ENCODE measurements at regions not wholly inside any gene's neighbourhood (a gene's known extent, or its start where the extent isn't known, plus 50 kb on each side); places are given as distances from the start of the nearest gene placed in this dataset.

- TF ChIP-seq, protein P1, sequence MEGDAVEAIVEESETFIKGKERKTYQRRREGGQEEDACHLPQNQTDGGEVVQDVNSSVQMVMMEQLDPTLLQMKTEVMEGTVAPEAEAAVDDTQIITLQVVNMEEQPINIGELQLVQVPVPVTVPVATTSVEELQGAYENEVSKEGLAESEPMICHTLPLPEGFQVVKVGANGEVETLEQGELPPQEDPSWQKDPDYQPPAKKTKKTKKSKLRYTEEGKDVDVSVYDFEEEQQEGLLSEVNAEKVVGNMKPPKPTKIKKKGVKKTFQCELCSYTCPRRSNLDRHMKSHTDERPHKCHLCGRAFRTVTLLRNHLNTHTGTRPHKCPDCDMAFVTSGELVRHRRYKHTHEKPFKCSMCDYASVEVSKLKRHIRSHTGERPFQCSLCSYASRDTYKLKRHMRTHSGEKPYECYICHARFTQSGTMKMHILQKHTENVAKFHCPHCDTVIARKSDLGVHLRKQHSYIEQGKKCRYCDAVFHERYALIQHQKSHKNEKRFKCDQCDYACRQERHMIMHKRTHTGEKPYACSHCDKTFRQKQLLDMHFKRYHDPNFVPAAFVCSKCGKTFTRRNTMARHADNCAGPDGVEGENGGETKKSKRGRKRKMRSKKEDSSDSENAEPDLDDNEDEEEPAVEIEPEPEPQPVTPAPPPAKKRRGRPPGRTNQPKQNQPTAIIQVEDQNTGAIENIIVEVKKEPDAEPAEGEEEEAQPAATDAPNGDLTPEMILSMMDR (IDR thresholded peaks at IDR 0.05), result no peak
- no peak for TF ChIP-seq EP300 (IDR thresholded peaks at IDR 0.05)
These were observed 56.9 kb downstream of the RMI2 start for GRCh38 chr16:11402051-11402744.
